GM21717 (cell line): ENCODE measurements at regions not wholly inside any gene's neighbourhood (a gene's known extent, or its start where the extent isn't known, plus 50 kb on each side); places are given as distances from the start of the nearest gene placed in this dataset.

Experiments
- ATAC-seq: cut with Tn5 transposase; IDR thresholded peaks from one replicate; pipeline ENCODE4 v1.9.1; 2021; ENCODE audit warnings: mild to moderate bottlenecking, moderate library complexity; ENCODE audit not compliant: unreplicated experiment

DNA sequence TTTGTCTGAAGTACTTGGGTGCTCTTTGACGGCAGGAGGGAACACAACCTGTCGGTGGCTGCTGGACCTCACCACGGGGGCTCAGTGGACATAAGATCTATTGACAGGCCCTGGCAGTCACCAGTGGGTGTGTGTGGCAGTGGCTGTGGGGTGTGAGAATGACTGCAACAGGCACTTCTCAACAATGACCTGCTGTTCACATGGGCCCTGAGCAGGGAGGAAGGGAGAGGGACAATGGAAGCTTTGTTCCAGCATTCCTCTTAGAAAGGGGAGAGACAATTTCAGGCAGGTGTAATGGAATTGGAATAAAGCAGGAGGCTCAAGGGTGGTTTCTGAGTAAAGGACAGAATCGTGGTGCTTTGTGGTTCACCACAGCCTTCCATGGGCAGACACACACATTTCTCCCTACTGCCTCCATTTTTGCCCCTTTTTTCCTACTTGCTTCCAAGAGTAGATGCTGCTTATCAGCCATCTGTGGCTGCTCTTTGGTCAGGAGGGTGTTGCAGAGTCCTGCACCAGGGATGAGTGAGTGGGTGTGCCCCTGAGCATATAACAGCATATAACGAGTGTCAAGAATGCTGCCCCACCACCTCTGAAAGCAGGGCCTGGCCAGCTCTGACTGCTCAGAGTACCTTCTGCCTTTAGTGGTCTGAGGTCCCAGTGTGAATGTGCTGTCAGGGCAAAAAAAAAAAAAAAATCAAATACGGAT is 267.7 kb downstream of the RASSF9 start:
- no peak for ATAC-seq

DNA sequence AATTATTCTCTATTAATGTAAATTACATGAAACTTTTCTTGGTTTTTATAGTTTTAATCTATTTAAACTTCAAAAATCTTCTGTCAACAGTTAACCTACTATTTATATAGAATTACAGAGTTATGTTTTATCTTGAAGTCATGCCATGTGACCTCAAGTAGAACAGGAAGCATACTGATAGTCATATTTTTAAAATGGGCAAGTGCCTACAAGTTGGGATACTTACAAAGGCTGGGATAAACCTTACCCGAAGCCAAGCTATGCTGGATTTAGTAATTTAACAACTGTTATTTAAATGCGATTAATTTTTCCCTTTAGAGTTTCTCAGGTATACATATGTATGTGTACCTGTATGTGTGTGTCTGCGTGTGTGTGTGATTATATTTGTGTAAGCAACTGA is 266.9 kb downstream of the RASSF9 start:
- ATAC-seq: no peak

DNA sequence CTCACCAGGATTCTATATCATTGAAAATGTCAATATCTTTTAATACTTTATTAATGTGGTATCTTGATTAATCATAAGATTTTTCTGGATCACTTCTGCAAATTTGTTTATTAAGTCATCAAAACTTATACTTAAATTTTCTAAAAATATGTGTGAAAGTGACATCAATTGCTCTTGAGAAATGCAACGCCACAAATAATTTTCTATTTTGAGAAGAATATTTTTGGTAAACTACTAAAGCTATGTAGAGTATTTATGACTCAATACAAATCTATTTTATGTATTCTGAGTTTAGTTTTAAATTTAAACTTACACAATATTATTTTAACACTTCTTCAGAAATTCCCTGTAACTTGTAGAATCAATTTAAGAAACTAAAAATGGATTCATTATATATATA is 263.3 kb downstream of the RASSF9 start:
- no peak for ATAC-seq

DNA sequence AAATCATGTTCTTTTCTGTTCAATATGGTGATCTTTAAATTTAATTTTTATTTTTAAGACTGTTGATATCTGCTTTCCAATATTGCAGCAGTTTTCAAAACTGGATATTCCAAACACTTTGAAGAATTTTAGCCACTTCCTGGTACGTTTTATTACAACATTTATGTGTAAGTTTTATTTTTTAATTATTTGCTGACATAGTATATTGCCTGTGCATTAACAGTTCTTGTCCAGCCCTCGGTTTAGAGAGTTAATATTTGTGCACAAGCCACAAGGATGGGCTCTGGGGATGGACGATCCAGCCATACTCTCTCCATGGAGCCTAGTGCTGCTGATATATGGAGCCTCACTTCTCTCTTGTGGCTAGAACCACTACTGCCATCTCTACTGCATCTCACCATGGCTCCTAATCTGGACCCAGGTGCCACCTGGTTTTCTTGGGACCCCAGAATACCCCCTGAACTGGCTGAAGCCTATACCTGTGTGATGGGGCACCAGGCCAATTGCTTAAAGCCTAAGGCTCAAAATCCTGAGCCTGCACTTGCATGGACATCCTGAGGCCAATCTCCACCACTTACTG is 262.5 kb downstream of the RASSF9 start:
- ATAC-seq: no peak

DNA sequence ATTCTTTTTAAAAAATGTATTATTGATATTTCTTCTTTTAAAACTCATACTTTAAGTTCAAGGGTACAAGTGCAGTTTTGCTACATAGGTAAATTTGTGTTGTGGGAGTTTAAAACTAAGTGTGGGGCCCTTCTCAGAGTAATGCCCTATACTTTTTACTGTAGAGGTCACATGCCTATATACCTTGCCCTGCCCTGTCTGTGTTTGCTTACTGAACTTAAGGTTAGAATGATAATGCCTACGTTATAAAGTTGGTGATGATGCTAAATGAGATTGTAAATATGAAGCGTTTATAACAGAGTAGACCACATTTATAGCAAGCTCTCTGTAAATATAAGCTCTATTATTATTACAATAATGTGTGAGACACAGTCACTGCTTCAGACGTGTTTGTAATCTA is 261.9 kb downstream of the RASSF9 start:
- ATAC-seq: no peak

DNA sequence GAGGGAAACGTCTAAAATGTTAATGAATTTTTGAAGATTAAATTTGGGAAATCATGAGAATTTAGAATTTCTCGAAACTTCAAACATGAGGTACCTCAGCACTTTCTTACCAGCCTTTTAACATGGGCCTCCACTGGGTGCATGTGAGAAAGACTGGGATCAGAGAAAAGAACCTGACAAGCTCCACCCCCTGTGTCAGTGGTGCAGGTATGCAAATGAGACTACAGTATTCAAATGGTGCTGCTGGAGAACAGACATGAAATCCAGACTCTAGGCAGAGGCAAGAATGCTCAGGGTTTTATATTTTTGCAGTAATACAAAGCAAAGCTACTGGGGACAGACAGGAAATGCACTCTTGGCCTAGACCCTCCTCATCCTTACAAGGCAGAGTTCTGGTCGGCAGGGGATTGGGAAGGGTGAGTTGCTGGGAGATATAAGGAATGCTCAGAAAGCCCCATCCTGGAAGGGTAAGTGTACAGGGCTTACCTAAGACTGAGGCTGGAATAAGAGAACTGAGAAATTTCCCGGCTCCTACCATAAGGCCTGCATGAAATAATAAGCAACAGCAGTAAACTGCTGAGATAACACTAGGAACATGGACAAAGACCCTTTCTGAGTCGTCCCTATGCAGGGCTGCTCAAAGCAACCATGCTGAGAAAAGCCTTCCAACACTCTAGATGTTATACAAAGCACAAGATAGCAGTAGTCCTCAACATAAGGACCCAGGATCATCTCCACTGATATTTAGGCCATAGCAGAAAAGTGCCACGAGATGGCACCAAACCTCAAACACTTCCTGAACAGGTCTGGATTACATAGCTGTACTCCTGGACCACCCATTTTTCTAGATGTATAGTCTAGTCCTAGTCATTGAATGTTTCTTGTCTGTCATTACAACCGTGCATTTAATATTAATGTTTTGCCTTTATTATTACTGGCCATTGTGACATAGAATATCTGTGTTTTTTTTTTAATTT is 260.8 kb downstream of the RASSF9 start:
- peak; percentile 96 for ATAC-seq

DNA sequence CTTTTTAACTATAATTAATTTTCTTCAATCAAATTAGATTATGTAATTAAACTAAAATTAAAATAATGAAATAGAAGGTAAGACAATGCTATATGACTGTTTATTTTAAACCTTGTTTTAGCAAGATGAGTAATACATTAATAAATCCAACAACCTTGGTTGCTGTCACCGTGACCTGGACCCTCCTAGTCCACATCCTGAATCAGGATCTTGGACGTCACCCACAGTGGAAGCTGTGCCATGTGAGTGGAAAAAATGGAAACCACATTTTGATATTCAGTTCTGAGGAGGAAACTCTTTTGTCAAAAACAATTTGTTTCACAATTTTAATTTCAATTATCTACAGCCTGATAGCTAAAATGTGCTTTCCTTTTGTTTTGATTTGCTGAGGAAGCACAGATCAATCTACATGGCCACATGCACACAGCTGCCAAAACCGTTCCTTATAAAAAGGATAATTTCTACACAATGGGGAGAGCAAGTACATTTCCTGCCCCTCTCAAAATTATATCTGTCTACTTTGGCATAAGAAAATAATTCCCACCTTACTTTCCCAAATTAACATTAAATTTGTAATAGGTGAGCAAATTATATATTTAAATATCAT is 255.5 kb downstream of the RASSF9 start:
- ATAC-seq: no peak

DNA sequence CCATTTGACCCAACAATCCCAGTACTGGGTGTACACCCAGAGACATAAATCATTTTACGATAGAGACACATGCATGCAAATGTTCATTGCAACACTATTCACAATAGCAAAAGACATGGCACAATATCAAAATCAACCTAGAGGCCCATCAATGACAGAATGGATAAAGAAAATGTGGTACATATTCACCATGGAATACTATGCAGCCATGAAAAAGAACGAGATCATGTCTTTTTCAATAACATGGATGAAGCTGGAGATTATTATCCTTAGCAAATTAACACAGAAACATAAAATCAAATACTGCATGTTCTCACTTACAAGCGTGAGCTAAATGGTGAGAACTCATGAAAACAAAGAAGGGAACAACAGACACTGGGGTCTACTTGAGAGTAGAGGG is 249.1 kb downstream of the RASSF9 start:
- no peak for ATAC-seq

DNA sequence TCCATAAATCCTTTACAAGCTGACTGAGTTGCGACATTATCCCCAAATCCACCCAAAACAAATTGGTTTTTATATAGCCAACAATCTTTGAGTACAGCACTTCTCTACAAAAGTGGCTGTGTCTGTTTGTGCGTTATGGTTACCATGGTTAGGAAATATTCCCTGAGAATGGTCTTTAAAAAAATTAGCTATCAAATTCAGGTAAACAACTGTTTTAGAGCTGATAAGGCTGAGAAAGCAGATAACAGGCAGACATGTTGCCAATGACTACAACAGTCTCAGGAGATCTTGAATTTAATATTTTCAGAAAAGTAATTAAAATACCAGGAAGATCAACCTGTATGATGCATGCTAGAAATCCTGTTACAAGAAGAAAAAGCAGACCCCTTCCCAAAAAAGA is 248.0 kb downstream of the RASSF9 start:
- ATAC-seq: no peak

DNA sequence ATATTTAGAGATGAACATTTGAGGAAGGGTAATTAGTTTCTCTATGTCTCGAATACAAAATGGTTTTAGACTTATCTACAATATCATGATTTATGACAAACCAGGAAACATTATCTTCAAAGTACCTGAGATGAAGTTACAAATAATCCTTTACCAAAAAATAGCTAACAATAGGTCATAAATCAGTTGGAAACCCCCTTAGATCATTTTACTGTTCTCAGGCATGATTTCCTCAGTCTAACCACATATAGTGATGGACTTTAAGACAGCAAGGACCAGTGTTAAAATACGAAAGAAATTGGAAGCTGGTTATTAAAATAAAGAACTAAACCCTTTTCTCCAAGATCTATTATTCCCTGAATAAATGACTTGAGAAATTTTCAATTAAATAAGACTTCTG is 235.4 kb downstream of the RASSF9 start:
- no peak for ATAC-seq

DNA sequence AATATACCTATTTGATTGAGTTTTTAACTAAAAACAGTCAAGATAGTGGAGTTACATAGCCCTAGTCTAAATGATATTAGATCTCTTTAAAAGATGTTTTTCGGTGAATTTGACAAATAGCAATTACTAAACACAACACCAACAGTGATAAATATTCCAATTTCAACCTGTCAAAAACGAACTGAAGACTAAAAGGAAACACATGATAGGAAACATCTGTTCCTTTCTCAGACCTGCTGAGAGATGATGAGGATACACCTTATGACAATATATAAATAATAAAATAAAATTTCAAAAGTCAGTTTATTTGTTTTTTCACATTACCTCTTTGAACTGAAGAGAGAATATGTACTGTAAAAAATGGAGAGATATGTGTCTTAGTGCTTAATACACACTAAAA is 232.7 kb downstream of the RASSF9 start:
- ATAC-seq: no peak

DNA sequence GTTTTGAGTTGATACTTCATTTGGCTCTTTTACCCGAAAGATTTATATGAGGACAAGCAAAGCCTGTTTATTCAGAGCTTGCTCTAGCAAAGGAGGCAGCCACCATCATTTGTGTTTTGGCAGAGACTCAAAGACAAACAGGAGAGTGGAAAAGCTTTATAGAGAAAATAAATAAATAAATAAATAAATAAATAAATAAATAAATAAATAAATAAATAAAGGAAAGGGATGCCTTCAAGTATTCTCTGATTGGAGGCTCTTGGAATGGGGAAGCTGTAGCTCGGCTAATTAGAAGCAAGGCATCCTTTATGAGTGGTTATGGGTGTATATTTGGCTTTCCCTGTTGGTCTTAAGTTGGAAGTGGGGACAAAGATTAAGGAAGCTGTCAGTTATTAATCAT is 229.8 kb downstream of the RASSF9 start:
- ATAC-seq: no peak

DNA sequence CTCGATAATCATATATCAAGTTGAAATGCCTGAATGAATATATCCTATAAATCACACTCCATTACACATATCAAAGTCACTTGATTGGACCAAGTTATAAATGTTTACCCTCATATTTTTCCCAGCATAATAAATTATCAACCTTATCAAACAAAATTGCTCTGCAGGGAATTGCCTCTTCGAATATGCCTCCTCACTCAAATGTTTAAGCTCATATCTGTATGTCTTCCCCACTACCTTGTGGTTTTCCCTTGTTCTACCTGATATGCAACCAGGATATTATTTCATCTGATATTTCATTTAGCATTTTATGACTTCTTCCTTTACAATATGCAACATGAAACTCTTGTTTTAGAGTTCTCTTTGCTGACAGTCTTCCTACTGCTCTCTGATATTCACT is 226.4 kb downstream of the RASSF9 start:
- ATAC-seq: no peak

DNA sequence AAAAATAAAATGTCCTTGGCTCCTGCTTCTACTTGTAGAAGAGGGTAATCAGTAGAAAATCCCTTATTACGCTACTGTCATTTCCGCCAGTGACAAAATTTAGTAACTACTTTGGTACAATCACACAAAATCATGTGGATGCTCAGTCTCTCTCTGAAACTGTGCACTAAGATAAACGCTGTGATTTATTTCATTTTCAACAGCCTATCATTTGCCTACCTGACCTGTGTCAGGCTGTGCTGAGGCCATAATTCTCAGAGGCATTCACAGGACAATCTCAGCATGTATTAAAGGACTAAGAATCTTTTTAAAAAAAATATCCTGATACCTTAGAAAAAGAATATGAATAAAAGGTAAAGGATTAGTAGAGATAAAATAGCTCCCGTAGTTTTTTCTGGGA is 226.0 kb downstream of the RASSF9 start:
- no peak for ATAC-seq

DNA sequence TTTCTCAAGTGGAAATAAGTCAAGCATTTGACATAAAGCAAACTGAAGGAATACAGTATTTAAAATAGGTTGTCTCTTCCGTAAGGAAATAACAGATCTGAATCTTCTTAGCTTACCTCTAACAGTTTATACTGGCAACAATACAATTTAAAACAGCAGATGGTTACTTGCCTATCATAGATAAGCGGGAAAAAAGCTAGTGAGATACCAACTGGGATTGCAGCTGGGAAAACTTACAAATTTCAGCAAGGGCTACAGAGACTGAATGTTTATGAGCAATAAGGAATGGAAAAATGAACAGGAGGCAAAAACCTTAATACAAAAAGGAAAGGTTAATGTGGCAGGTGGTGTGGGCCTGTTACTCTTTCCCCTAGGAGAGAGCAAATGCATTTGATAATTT is 220.0 kb downstream of the RASSF9 start:
- no peak for ATAC-seq

DNA sequence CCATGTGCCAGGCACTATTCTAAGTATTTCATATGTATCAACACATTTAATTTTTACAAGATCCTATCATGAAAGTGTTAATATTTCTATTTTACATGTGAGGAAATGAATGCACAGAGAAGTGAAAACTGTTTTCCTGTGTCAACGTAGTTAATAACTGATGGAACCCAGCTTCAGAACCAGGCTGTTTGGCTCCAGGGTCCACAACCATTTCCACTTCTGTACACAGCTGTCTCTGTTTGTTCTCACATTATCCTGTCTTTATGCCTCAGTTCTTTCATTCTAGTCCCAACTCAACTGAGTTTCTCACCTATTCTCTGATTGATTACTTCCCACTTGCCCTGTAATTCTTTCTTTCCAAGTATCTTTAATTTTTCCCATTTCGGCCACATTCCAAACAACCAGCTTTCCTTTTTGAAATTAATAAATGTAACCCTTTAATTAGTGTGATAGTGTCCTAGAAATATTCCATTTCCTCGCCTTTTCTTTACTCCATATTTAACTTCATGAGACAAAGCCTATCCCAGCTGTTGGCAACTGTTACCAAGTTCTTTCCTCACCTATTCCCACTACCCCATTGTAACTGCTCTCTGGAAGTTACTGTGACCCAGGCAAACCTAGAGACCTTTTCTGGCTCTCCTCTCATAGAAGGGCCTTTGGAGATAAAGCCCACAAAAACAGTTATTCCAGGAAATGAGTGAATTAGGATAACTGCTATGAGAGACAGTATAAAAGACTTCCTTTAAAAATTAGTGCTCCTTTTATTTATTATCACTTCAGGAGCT is 218.7 kb downstream of the RASSF9 start:
- no peak for ATAC-seq

DNA sequence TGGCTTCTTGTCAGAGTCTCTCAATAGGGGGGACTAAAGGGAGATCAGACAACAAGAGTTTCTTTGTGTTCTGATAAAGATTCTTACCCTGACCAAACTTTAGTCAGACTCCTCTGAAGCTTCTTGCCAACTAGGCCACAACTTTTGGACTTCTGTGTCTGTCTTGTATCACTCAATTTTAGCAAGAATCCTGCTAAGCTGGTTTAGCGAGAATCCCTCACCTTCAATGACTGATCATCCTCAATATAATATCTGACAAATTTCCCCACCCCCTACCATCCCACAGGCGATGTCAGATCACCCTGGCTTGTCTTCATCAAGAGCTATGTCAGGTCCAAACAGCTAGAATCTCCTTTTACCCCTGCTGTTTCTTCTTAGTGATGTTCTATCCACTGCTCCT is 215.2 kb downstream of the RASSF9 start:
- no peak for ATAC-seq

DNA sequence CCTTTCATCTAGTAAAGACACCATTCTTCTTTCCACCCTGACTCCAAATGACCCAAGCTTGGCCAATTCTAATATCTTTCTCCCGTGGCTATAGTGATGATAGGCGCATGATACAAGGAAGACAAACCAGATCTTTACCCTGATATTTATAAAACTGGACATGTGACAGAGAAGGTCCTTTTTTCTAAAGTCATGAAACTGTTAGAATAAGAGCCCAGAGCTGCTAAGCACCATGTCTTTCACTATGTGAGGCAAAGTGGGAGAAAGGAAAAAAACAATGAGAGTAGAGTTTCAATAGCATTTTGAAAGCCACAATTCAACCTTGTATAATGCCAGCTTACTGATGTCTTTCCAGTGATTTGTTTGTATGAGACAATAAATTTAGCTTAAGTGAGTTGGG is 212.4 kb downstream of the RASSF9 start:
- no peak for ATAC-seq

DNA sequence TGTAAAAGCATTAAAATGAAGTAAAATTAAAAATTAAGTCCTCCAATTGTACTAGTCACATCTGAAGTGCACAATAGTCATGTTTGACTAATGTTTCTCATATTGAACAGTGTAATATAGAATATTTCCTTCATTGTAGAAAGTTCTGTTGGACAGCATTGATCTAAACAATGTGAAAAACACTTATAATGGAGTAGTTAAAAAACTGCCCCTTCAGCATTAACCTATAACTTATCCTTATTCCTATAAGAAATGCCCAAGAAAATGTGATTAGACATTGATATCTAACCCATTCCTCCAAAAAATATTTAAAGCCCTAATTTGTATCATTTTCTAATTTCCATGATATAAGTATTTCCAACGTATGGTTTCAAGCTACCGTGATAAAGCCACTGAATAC is 210.7 kb downstream of the RASSF9 start:
- ATAC-seq: no peak

DNA sequence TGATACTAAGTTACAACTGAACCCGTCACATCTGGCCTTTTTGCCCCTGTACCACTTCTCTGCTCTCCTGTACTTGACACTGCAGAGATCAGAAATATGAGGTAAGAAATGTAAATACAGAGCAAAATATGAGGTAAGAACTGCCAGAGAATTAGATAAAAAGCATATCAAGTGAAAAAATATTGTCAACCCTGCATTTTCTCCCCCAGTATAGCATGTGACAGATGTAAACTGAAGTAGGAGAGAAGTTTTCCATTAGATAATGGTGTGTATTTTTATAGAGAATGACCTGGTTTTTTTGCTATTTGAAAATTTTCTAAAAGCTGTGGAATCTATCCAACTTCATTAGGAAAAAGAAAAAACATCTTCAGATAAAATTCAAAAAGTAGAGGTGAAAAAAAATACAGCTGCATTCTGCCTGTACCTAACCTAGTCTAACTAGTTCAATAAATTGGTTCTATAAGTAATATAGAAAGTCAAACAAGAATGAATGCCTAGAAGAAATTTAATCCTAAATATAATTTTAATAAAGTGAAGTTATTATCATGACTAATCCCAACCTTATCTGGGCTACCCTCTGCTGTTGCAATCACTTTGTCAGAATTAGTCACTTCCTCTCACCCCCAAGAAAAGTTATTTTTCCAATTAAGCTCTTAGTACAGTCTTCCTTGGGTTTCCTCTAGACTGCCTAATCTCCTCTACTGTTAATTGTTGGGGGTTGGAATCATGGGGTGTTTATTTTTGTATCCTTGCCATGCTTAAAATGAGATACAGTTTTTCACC is 210.0 kb downstream of the RASSF9 start:
- no peak for ATAC-seq
